CD8-positive, alpha-beta memory T cell (primary cell): ENCODE measurements at regions not wholly inside any gene's neighbourhood (a gene's known extent, or its start where the extent isn't known, plus 50 kb on each side); places are given as distances from the start of the nearest gene placed in this dataset.
"Not testable (repeated sequence)": the region's sequence is repeated elsewhere in the genome, so short reads cannot be mapped to it uniquely, and the experiment has no call there.

Experiments
- CTCF ChIA-PET: fragments of 350-600 bp; sonication (Branson Sonifier 250); formaldehyde crosslinking; loops from one replicate; lab custom pipeline; 2021; ENCODE audit warnings: antibody characterized with exemption; lab: Charles Lee
- POLR2A ChIA-PET: fragments of 350-600 bp; sonication (Branson Sonifier 250); formaldehyde crosslinking; loops from one replicate; lab custom pipeline; 2021; ENCODE audit warnings: antibody characterized with exemption; lab: Charles Lee
- DNase-seq, 5 donors: peaks; one replicate each; pipeline versions ENCODE4 v3.0.0 to v3.0.0-alpha.2; 2020 to 2022; ENCODE audit warnings: mixed read lengths in 1 of 5
- H3K27ac ChIP-seq: one replicate; pipeline ENCODE4 v1.7.0; 2013; ENCODE audit warnings: low read depth, mild to moderate bottlenecking, low read length, moderate library complexity
- H3K27me3 ChIP-seq: 2 replicates; pipeline ENCODE4 v1.7.0; 2013; ENCODE audit warnings: low read length, mild to moderate bottlenecking; ENCODE audit not compliant: insufficient read depth, poor library complexity, severe bottlenecking
- H3K36me3 ChIP-seq: 2 replicates; pipeline ENCODE4 v1.7.0; 2013; ENCODE audit warnings: mild to moderate bottlenecking, low read length, moderate library complexity; ENCODE audit not compliant: insufficient read depth
- H3K4me1 ChIP-seq: 2 replicates; pipeline ENCODE4 v1.7.0; 2013; ENCODE audit warnings: mild to moderate bottlenecking, low read length, moderate library complexity; ENCODE audit not compliant: insufficient read depth
- H3K4me3 ChIP-seq: 2 replicates; pipeline ENCODE4 v1.7.0; 2013; ENCODE audit warnings: mild to moderate bottlenecking, low read length
- H3K9me3 ChIP-seq: 2 replicates; pipeline ENCODE4 v1.7.0; 2013; ENCODE audit warnings: mild to moderate bottlenecking, low read length
- H3K27ac Mint-ChIP-seq, 8 donors: one replicate each; pipeline ENCODE4 v1.8.0; 2020 to 2021; ENCODE audit warnings: mixed read lengths in 8 of 8, mild to moderate bottlenecking in 6 of 8, inconsistent platforms in 3 of 8, moderate library complexity in 3 of 8
- H3K27me3 Mint-ChIP-seq, 2 donors: one replicate each; pipeline ENCODE4 v1.8.0; 2020 to 2021; ENCODE audit warnings: mixed read lengths in 2 of 2, mild to moderate bottlenecking in 1 of 2, moderate library complexity in 1 of 2
- H3K36me3 Mint-ChIP-seq, 3 donors: one replicate each; pipeline ENCODE4 v1.8.0; 2020 to 2021; ENCODE audit warnings: mixed read lengths in 3 of 3, inconsistent platforms in 1 of 3, mild to moderate bottlenecking in 1 of 3
- H3K4me1 Mint-ChIP-seq, 3 donors: one replicate each; pipeline ENCODE4 v1.8.0; 2020 to 2021; ENCODE audit warnings: mixed read lengths in 3 of 3, inconsistent platforms in 1 of 3, mild to moderate bottlenecking in 1 of 3
- H3K4me3 Mint-ChIP-seq, 7 donors: one replicate each; pipeline ENCODE4 v1.8.0; 2020 to 2021; ENCODE audit warnings: mixed read lengths in 7 of 7, mild to moderate bottlenecking in 6 of 7, moderate library complexity in 4 of 7, inconsistent platforms in 2 of 7
- H3K9me3 Mint-ChIP-seq, 5 donors: one replicate each; pipeline ENCODE4 v1.8.0; 2020 to 2022; ENCODE audit warnings: mixed read lengths in 5 of 5, mild to moderate bottlenecking in 3 of 5, moderate library complexity in 2 of 5, inconsistent platforms in 1 of 5

DNA sequence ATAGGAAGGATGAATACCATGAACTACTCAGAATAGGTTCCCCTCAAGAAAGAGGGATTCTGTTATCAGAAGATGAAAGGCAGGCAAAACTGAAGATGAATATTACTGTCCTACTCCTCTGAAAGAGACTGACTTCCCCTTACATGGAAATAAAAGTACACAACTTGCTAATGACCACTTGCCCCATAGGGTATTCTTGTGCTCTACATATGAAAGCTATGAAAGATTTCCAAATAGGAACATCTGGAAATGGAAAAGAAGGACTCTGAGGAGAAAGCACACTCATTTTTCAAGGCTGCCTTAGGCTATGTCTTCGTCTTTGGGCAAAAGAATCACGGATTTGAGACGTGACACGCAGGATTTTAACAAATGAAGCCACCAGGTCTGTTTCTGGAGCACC is 170.1 kb upstream of the DAB1 start:
- ChIA-PET POLR2A (no interaction called here), CTCF (no interaction called here)
- no peak for DNase-seq
- Histone ChIP-seq H3K9me3 (no peaks in the 10 kb centered on the region), H3K27me3 (no peaks in the 10 kb centered on the region), H3K27ac (no peak overlapping the region), H3K36me3 (no peaks in the 10 kb centered on the region), H3K4me3 (no peak overlapping the region), H3K4me1 (no peaks in the 10 kb centered on the region)
- Mint-ChIP-seq H3K27ac (no peak overlapping the region), H3K4me1 (no peaks in the 10 kb centered on the region), H3K27me3 (peaks cover 0 to 3% of the 10 kb centered on the region in 2 donors), H3K9me3 (no peaks in the 10 kb centered on the region), H3K4me3 (no peak overlapping the region), H3K36me3 (no peaks in the 10 kb centered on the region)

GRCh38 chr1:57591842-57592241 is 168.0 kb upstream of the DAB1 start:
- Mint-ChIP-seq H3K4me1 (no peaks in the 10 kb centered on the region), H3K36me3 (no peaks in the 10 kb centered on the region), H3K27ac (no peak overlapping the region), H3K9me3 (no peaks in the 10 kb centered on the region), H3K27me3 (no peaks in the 10 kb centered on the region), H3K4me3 (no peak overlapping the region)
- H3K27ac ChIP-seq, result no peak overlapping the region
- ChIA-PET POLR2A (no interaction called here), CTCF (no interaction called here)
- H3K36me3 ChIP-seq, result no peaks in the 10 kb centered on the region
- no peak overlapping the region for H3K4me3 ChIP-seq
- no peaks in the 10 kb centered on the region for H3K4me1 ChIP-seq
- no peak for DNase-seq
- no peaks in the 10 kb centered on the region for H3K27me3 ChIP-seq
- no peaks in the 10 kb centered on the region for H3K9me3 ChIP-seq

- Histone ChIP-seq H3K36me3 (no peaks in the 10 kb centered on the region), H3K4me1 (no peaks in the 10 kb centered on the region), H3K9me3 (no peaks in the 10 kb centered on the region), H3K27me3 (no peaks in the 10 kb centered on the region), H3K4me3 (no peak overlapping the region), H3K27ac (no peak overlapping the region)
- Mint-ChIP-seq H3K27me3 (no peaks in the 10 kb centered on the region), H3K4me1 (no peaks in the 10 kb centered on the region), H3K9me3 (no peaks in the 10 kb centered on the region), H3K27ac (no peak overlapping the region), H3K4me3 (no peak overlapping the region), H3K36me3 (no peaks in the 10 kb centered on the region)
- CTCF ChIA-PET, result no interaction called here
- POLR2A ChIA-PET, result no interaction called here
- no peak for DNase-seq
These were observed 167.1 kb upstream of the DAB1 start for GRCh38 chr1:57590978-57591377.

DNA sequence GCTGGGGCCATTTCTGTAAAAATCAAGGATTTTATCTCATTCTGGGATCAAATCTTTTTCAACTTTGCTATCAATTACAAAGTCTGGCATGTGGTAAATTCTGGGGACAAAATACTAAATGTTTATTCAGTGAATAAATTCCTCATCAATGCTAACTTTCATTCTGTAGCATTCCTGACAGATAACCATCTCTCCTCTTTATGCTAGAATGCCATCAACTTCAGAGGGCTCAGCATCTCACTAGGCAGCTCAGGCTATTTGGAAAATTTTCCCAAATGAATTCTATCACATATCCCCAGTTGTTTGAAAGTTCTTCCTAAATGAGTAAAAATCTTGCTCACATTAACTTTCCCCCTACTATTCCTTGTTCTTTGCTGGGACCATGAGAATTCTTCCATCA is 163.0 kb upstream of the DAB1 start:
- H3K9me3 Mint-ChIP-seq, result peaks cover 0 to 2% (median 0%) of the 10 kb centered on the region in 5 donors
- no peaks in the 10 kb centered on the region for H3K4me1 ChIP-seq
- H3K27ac Mint-ChIP-seq, result no peak overlapping the region
- no peaks in the 10 kb centered on the region for H3K9me3 ChIP-seq
- H3K27me3 ChIP-seq, result no peaks in the 10 kb centered on the region
- no peaks in the 10 kb centered on the region for H3K36me3 Mint-ChIP-seq
- H3K4me3 ChIP-seq, result no peak overlapping the region
- no peak for DNase-seq
- no peak overlapping the region for H3K4me3 Mint-ChIP-seq
- H3K27ac ChIP-seq, result no peak overlapping the region
- H3K4me1 Mint-ChIP-seq, result no peaks in the 10 kb centered on the region
- POLR2A ChIA-PET, result no interaction called here
- CTCF ChIA-PET, result no interaction called here
- H3K36me3 ChIP-seq, result no peaks in the 10 kb centered on the region
- no peaks in the 10 kb centered on the region for H3K27me3 Mint-ChIP-seq

- ChIA-PET POLR2A (no interaction called here), CTCF (no interaction called here)
- Histone ChIP-seq H3K4me1 (no peaks in the 10 kb centered on the region), H3K27ac (no peak overlapping the region), H3K27me3 (no peaks in the 10 kb centered on the region), H3K36me3 (no peaks in the 10 kb centered on the region), H3K4me3 (no peak overlapping the region), H3K9me3 (no peaks in the 10 kb centered on the region)
- H3K9me3 Mint-ChIP-seq, result no peaks in the 10 kb centered on the region
- no peak for DNase-seq
- no peak overlapping the region for H3K27ac Mint-ChIP-seq
- no peaks in the 10 kb centered on the region for H3K36me3 Mint-ChIP-seq
- H3K27me3 Mint-ChIP-seq, result peaks cover 0 to 5% of the 10 kb centered on the region in 2 donors
- H3K4me3 Mint-ChIP-seq, result no peak overlapping the region
- no peaks in the 10 kb centered on the region for H3K4me1 Mint-ChIP-seq
These were observed 154.8 kb upstream of the DAB1 start for GRCh38 chr1:57578680-57579079.

DNA sequence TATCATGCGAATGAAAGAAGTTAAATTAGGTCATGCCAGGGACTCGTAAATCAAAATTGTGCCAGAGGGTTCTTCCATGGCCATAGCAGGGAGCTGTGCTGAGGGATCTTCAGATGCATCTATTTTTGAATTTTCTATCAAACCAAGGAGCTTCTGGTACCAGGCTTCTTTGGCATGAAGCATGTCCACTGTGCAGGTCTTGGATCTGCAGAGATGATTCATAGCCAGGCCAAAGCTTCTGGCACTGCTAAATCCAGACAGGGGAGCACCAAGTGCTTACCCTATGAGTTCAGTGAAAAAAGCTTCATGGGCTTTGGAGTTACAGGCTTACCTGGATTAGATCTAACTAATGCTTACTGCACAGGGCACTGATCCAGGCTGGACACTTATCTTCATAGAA is 154.2 kb upstream of the DAB1 start:
- no peak overlapping the region for H3K4me3 Mint-ChIP-seq
- H3K27me3 Mint-ChIP-seq, result peaks cover 0 to 5% of the 10 kb centered on the region in 2 donors
- H3K27ac ChIP-seq, result no peak overlapping the region
- H3K9me3 Mint-ChIP-seq, result no peaks in the 10 kb centered on the region
- no peaks in the 10 kb centered on the region for H3K4me1 Mint-ChIP-seq
- no peaks in the 10 kb centered on the region for H3K36me3 ChIP-seq
- no peak overlapping the region for H3K27ac Mint-ChIP-seq
- no peaks in the 10 kb centered on the region for H3K27me3 ChIP-seq
- POLR2A ChIA-PET, result no interaction called here
- no peaks in the 10 kb centered on the region for H3K4me1 ChIP-seq
- H3K36me3 Mint-ChIP-seq, result no peaks in the 10 kb centered on the region
- no peaks in the 10 kb centered on the region for H3K9me3 ChIP-seq
- H3K4me3 ChIP-seq, result no peak overlapping the region
- CTCF ChIA-PET, result no interaction called here
- DNase-seq, result no peak

GRCh38 chr1:57576756-57577155 is 152.9 kb upstream of the DAB1 start:
- Histone ChIP-seq H3K36me3 (no peaks in the 10 kb centered on the region), H3K9me3 (no peaks in the 10 kb centered on the region), H3K4me1 (no peaks in the 10 kb centered on the region), H3K4me3 (no peak overlapping the region), H3K27me3 (no peaks in the 10 kb centered on the region), H3K27ac (no peak overlapping the region)
- Mint-ChIP-seq H3K27ac (no peak overlapping the region), H3K4me1 (no peaks in the 10 kb centered on the region), H3K9me3 (no peaks in the 10 kb centered on the region), H3K27me3 (peaks cover 0 to 5% of the 10 kb centered on the region in 2 donors), H3K4me3 (no peak overlapping the region), H3K36me3 (no peaks in the 10 kb centered on the region)
- no peak for DNase-seq
- CTCF ChIA-PET, result no interaction called here
- POLR2A ChIA-PET, result no interaction called here

GRCh38 chr1:57572016-57572415 is 148.2 kb upstream of the DAB1 start:
- H3K27ac Mint-ChIP-seq, result no peak overlapping the region
- H3K36me3 ChIP-seq, result no peaks in the 10 kb centered on the region
- H3K4me3 ChIP-seq, result no peak overlapping the region
- DNase-seq, result no peak
- ChIA-PET CTCF (no interaction called here), POLR2A (no interaction called here)
- H3K9me3 ChIP-seq, result no peaks in the 10 kb centered on the region
- H3K36me3 Mint-ChIP-seq, result no peaks in the 10 kb centered on the region
- H3K27ac ChIP-seq, result no peak overlapping the region
- H3K4me3 Mint-ChIP-seq, result no peak overlapping the region
- peaks cover 0 to 7% of the 10 kb centered on the region in 2 donors for H3K27me3 Mint-ChIP-seq
- no peaks in the 10 kb centered on the region for H3K4me1 ChIP-seq
- H3K4me1 Mint-ChIP-seq, result no peaks in the 10 kb centered on the region
- H3K9me3 Mint-ChIP-seq, result peaks cover 0 to 5% (median 2%) of the 10 kb centered on the region in 5 donors
- no peaks in the 10 kb centered on the region for H3K27me3 ChIP-seq

DNA sequence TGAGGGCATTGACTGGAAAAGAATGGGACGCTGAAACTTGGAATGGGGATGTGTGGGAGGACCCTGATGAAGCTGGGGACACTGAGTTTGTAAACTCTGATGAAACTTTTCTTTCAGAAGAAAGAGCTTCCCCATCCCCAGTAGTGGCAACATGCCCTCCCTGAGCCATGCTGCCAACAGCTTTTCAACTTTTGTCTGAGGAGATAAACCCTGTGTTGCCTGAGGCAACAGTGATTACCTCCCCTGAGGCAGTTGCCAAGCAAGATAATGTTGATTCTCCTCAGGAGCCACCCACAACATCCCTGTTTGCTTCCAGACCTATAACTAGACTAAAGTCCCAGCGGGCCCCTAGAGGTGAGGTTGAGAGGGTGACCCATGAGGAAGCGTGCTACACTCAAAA is 134.2 kb upstream of the DAB1 start:
- CTCF ChIA-PET, POLR2A ChIA-PET, H3K4me3 ChIP-seq, H3K4me3 Mint-ChIP-seq, H3K27me3 ChIP-seq, H3K27ac ChIP-seq, H3K36me3 Mint-ChIP-seq, H3K36me3 ChIP-seq, H3K9me3 Mint-ChIP-seq, H3K4me1 Mint-ChIP-seq, DNase-seq, H3K27me3 Mint-ChIP-seq, H3K4me1 ChIP-seq, H3K9me3 ChIP-seq: not testable (repeated sequence)
- peak overlapping the region in 1 of 8 donors; percentile 73 for H3K27ac Mint-ChIP-seq
